ENCODE measurements at regions not wholly inside any gene's neighbourhood (a gene's known extent, or its start where the extent isn't known, plus 50 kb on each side); places are given as distances from the start of the nearest gene placed in this dataset.

DNA sequence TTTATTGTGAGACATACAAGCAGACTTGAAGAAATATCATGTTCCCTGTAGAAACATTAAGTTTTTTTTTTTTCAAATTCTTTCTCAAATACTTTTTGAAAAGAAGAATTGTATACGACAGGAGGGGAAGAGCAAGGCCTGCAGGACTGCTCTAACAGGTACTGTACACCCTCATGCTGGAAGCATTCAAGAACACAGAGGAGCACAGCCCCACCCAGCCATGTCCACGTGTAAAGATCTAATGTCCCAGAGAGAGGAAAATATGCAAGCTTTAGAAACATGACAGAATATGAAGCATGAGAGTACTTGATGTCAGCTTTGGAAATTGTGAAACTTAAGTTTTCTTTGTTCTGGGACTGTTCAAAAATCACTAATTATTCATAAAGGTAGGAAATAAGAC is 191.6 kb downstream of the TTC32 start:
- H3K4me3 ChIP-seq, result no peak overlapping the region
- no peaks in the 10 kb centered on the region for H3K36me3 ChIP-seq
- H3K27me3 ChIP-seq, result no peaks in the 10 kb centered on the region
- H3K4me1 ChIP-seq (ENCODE audit: insufficient read depth), result no peaks in the 10 kb centered on the region
- H3K27ac ChIP-seq, result no peak overlapping the region
- intact Hi-C loops (cut with DNase I), result no loop called here
- DNase-seq, result no peak
- peaks cover 0 to 3% of the 10 kb centered on the region in 2 donors for H3K9me3 ChIP-seq
- 85 to 88% (median 88%) methylated on average over 2 of the region's 2 CpGs for WGBS, 3 donors
- TF ChIP-seq EP300 (IDR thresholded peaks at IDR 0.05) (no peak), POLR2A (IDR thresholded peaks at IDR 0.05) (no peak)
- TF ChIP-seq, protein P1, sequence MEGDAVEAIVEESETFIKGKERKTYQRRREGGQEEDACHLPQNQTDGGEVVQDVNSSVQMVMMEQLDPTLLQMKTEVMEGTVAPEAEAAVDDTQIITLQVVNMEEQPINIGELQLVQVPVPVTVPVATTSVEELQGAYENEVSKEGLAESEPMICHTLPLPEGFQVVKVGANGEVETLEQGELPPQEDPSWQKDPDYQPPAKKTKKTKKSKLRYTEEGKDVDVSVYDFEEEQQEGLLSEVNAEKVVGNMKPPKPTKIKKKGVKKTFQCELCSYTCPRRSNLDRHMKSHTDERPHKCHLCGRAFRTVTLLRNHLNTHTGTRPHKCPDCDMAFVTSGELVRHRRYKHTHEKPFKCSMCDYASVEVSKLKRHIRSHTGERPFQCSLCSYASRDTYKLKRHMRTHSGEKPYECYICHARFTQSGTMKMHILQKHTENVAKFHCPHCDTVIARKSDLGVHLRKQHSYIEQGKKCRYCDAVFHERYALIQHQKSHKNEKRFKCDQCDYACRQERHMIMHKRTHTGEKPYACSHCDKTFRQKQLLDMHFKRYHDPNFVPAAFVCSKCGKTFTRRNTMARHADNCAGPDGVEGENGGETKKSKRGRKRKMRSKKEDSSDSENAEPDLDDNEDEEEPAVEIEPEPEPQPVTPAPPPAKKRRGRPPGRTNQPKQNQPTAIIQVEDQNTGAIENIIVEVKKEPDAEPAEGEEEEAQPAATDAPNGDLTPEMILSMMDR (IDR thresholded peaks at IDR 0.05), result no peak

GRCh38 chr2:19709553-19709952 is 192.2 kb downstream of the TTC32 start:
- Histone ChIP-seq H3K36me3 (no peaks in the 10 kb centered on the region), H3K27ac (no peak overlapping the region), H3K4me3 (no peak overlapping the region), H3K9me3 (peaks cover 0 to 3% of the 10 kb centered on the region in 2 donors), H3K27me3 (no peaks in the 10 kb centered on the region), H3K4me1 (ENCODE audit: insufficient read depth) (no peaks in the 10 kb centered on the region)
- DNase-seq, result no peak
- TF ChIP-seq POLR2A (IDR thresholded peaks at IDR 0.05) (no peak), EP300 (IDR thresholded peaks at IDR 0.05) (no peak)
- TF ChIP-seq, protein P1 (IDR thresholded peaks at IDR 0.05), result no peak
- WGBS, 3 donors, result 78 to 81% (median 79%) methylated on average over 2 of the region's 2 CpGs
- intact Hi-C loops (cut with DNase I), result no loop called here

DNA sequence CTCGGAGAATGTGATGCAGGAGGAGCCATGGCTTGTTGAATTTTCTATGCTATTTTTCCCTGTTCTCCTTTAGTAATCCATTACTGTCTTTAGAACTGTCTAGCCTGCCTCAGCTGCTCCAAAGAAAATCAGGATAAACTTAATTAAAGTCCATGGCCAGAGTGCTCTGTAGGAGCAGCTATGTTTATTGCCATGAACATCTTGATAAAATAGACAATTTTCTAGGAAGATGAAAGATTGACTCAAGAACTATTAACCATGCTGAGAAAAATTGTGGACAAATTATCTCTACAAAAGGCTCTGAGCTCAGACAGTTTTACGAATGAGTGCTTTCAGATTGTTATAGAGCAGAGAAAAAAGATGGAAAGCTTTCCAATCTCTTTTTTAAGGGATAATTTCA is 193.0 kb downstream of the TTC32 start:
- 95 to 96% (median 95%) methylated on average over 2 of the region's 2 CpGs for WGBS, 3 donors
- no peak overlapping the region for H3K4me3 ChIP-seq
- H3K9me3 ChIP-seq, result peaks cover 0 to 3% of the 10 kb centered on the region in 2 donors
- TF ChIP-seq POLR2A (IDR thresholded peaks at IDR 0.05) (no peak), EP300 (IDR thresholded peaks at IDR 0.05) (no peak)
- TF ChIP-seq, protein P1 (IDR thresholded peaks at IDR 0.05), result no peak
- H3K27me3 ChIP-seq, result no peaks in the 10 kb centered on the region
- no peak overlapping the region for H3K27ac ChIP-seq
- H3K36me3 ChIP-seq, result no peaks in the 10 kb centered on the region
- intact Hi-C loops (cut with DNase I), result no loop called here
- no peak for DNase-seq
- no peaks in the 10 kb centered on the region for H3K4me1 ChIP-seq (ENCODE audit: insufficient read depth)

- Histone ChIP-seq H3K36me3 (no peaks in the 10 kb centered on the region), H3K4me3 (no peak overlapping the region), H3K4me1 (ENCODE audit: insufficient read depth) (no peaks in the 10 kb centered on the region), H3K27ac (no peak overlapping the region), H3K9me3 (peaks cover 0 to 3% of the 10 kb centered on the region in 2 donors), H3K27me3 (no peaks in the 10 kb centered on the region)
- DNase-seq, result no peak
- no peak for TF ChIP-seq POLR2A (IDR thresholded peaks at IDR 0.05)
- TF ChIP-seq, protein P1 (IDR thresholded peaks at IDR 0.05), result no peak
- no peak for TF ChIP-seq EP300 (IDR thresholded peaks at IDR 0.05)
- intact Hi-C loops (cut with DNase I), result no loop called here
These were observed 195.5 kb downstream of the TTC32 start for GRCh38 chr2:19706332-19706731.

DNA sequence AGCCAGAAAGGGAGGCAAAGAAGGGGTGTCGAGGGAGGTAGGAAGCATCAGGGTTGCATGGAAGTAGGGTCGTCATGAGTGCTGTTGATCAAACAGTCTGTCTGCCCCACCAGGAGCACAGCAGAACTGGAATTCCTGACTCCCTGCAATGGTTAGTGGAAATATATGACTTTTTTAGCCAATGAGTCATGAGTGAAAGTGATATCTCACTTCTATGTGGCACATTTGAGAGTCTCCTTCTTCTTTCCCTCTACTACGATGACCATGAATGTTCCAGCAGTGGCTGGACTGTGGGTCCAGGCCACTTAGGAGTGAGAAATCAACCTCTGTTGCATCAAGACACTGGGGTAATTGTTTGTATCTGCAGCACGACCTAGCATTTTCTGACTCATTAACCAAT is 199.5 kb downstream of the TTC32 start:
- TF ChIP-seq EP300 (IDR thresholded peaks at IDR 0.05) (no peak), POLR2A (IDR thresholded peaks at IDR 0.05) (no peak)
- TF ChIP-seq, protein P1 (IDR thresholded peaks at IDR 0.05), result no peak
- intact Hi-C loops (cut with DNase I), result no loop called here
- no peaks in the 10 kb centered on the region for H3K4me1 ChIP-seq (ENCODE audit: insufficient read depth)
- no peaks in the 10 kb centered on the region for H3K27me3 ChIP-seq
- DNase-seq, result no peak
- no peak overlapping the region for H3K4me3 ChIP-seq
- no peak overlapping the region for H3K27ac ChIP-seq
- no peaks in the 10 kb centered on the region for H3K36me3 ChIP-seq
- WGBS, 3 donors, result 68 to 78% (median 75%) methylated on average over 4 of the region's 4 CpGs
- H3K9me3 ChIP-seq, result no peaks in the 10 kb centered on the region
